NT2/D1 (cell line): ENCODE measurements at regions not wholly inside any gene's neighbourhood (a gene's known extent, or its start where the extent isn't known, plus 50 kb on each side); places are given as distances from the start of the nearest gene placed in this dataset.

Source experiments
- SUZ12 ChIP-seq: IDR thresholded peaks from 2 replicates; pipeline ENCODE4 v1.6.1; 2011; ENCODE audit not compliant: insufficient read length, insufficient read depth; ENCODE audit errors: extremely low read depth
- ZNF274 ChIP-seq: IDR thresholded peaks from 2 replicates; pipeline ENCODE4 v1.6.1; 2011; ENCODE audit warnings: mild to moderate bottlenecking, low read depth, low read length

GRCh38 chr11:120043328-120043945 lies 94.5 kb downstream of the TRIM29 start:
- TF ChIP-seq ZNF274 (no peak), SUZ12 (no peak)
